Gastrocnemius medialis (tissue), 4 donors: ENCODE measurements at regions not wholly inside any gene's neighbourhood (a gene's known extent, or its start where the extent isn't known, plus 50 kb on each side); places are given as distances from the start of the nearest gene placed in this dataset.
"Not testable (repeated sequence)": the region's sequence is repeated elsewhere in the genome, so short reads cannot be mapped to it uniquely, and the experiment has no call there.

Experiments used
- ATAC-seq, 2 donors: fragments of 150-250 bp; one replicate each; pipeline ENCODE4 v1.9.1; 2016
- DNase-seq, 2 donors: peaks; one replicate each; pipeline ENCODE4 v3.0.0-alpha.2; 2019
- H3K27ac ChIP-seq, 4 donors: fragments of 200-600 bp; sonication (generic); 1 replicate in 1 of 4; 2 replicates in 3 of 4; pipeline ENCODE4 v1.5.1; 2016 to 2018; ENCODE audit warnings: mild to moderate bottlenecking in 2 of 4, moderate library complexity in 1 of 4
- H3K27me3 ChIP-seq, 3 donors: fragments of 200-600 bp; sonication (generic) in 2 of 3; 1 replicate in 1 of 3; 2 replicates in 2 of 3; pipeline versions ENCODE4 v1.5.1 to v1.6.0; 2016 to 2019; ENCODE audit warnings: mild to moderate bottlenecking in 1 of 3, moderate library complexity in 1 of 3
- H3K36me3 ChIP-seq, 2 donors: fragments of 200-600 bp; sonication (generic) in 1 of 2; one replicate each; pipeline ENCODE4 v1.5.1; 2017 to 2018
- H3K4me1 ChIP-seq, 2 donors: fragments of 200-600 bp; sonication (generic) in 1 of 2; one replicate each; pipeline ENCODE4 v1.5.1; 2016 to 2017; ENCODE audit warnings: mild to moderate bottlenecking in 2 of 2
- H3K4me3 ChIP-seq, 4 donors: fragments of 200-600 bp; sonication (generic) in 3 of 4; 1 replicate in 1 of 4; 2 replicates in 3 of 4; pipeline ENCODE4 v1.5.1; 2016 to 2019; ENCODE audit warnings: mild to moderate bottlenecking in 2 of 4
- H3K9me3 ChIP-seq, 3 donors: fragments of 200-600 bp; sonication (generic) in 2 of 3; 1 replicate in 1 of 3; 2 replicates in 2 of 3; pipeline ENCODE4 v1.5.1; 2016 to 2019
- POLR2A ChIP-seq, 2 donors: fragments of 450-650 bp; IDR thresholded peaks; one replicate each; pipeline ENCODE4 v1.6.1; 2017; ENCODE audit warnings: antibody characterized with exemption in 2 of 2, mild to moderate bottlenecking in 2 of 2, moderate library complexity in 2 of 2
- in situ Hi-C, 4 donors: fragments of 200-750 bp; cut with MboI; loops; one replicate each; pipeline versions ENCODE4 v1.15.0 to v1.8.0; 2017; ENCODE audit warnings: low sequenced_read_pairs in 4 of 4
- intact Hi-C: fragments of 100-400 bp; cut with DNase I; formaldehyde crosslinking; loops from one replicate; pipeline ENCODE4 v1.15.1; 2023; ENCODE audit warnings: low total_unique reads
- TF ChIP-seq, protein P1 (sequence below), 5 experiments: fragments of 450-650 bp in 3 of 5; fragments of 200-600 bp in 2 of 5; sonication (generic) in 2 of 5; IDR thresholded peaks in 4 of 5; conservative IDR thresholded peaks in 1 of 5; 1 replicate in 4 of 5; 2 replicates in 1 of 5; pipeline ENCODE4 v1.5.1; 2016 to 2019; ENCODE audit warnings: antibody characterized with exemption in 5 of 5, mild to moderate bottlenecking in 3 of 5, moderate library complexity in 3 of 5

DNA sequence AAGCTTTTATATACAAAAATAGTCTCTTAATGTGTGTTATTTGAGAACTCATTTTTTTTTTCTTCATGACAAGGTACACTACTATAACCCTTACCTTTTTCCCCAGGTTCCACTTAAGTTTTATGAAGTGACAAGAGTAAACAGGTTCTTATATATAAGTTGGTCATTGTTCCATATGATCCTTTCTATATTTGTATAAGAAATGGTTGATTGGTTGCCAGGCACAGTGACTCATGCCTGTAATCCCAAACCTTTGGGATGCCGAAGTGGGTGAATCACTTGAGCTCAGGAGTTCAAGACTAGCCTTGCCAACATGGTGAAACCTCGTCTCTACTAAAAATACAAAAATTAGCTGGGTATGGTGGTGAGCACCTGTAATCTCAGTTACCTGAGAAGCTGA is 108.3 kb downstream of the PCSK1 start:
- in situ Hi-C loops (loop anchor here in 3 of 4 donors (25.0 kb wide), 4 partner anchors 362 to 687 kb away; partner anchors contain the start of genes ELL2 (in 2 of the 3) and RFESD (in 1 of the 3)), intact Hi-C loops (loop anchor here (5.0 kb wide), 1 partner anchor 347 kb away; no protein-coding TSS in a partner anchor)
- no peak for TF ChIP-seq POLR2A (IDR thresholded peaks at IDR 0.05)
- TF ChIP-seq, protein P1, sequence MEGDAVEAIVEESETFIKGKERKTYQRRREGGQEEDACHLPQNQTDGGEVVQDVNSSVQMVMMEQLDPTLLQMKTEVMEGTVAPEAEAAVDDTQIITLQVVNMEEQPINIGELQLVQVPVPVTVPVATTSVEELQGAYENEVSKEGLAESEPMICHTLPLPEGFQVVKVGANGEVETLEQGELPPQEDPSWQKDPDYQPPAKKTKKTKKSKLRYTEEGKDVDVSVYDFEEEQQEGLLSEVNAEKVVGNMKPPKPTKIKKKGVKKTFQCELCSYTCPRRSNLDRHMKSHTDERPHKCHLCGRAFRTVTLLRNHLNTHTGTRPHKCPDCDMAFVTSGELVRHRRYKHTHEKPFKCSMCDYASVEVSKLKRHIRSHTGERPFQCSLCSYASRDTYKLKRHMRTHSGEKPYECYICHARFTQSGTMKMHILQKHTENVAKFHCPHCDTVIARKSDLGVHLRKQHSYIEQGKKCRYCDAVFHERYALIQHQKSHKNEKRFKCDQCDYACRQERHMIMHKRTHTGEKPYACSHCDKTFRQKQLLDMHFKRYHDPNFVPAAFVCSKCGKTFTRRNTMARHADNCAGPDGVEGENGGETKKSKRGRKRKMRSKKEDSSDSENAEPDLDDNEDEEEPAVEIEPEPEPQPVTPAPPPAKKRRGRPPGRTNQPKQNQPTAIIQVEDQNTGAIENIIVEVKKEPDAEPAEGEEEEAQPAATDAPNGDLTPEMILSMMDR (IDR thresholded peaks at IDR 0.05 in 4 of 5, conservative IDR thresholded peaks at IDR 0.05 in 1 of 5): no peak
- Histone ChIP-seq H3K9me3 (no peaks in the 10 kb centered on the region), H3K4me1 (no peaks in the 10 kb centered on the region), H3K36me3 (no peaks in the 10 kb centered on the region), H3K27me3 (no peaks in the 10 kb centered on the region), H3K27ac (no peak overlapping the region), H3K4me3 (no peak overlapping the region)
- ATAC-seq: peak in 1 of 2 donors; percentile 46
- DNase-seq: no peak

- Histone ChIP-seq H3K4me3 (no peak overlapping the region), H3K4me1 (no peaks in the 10 kb centered on the region), H3K27ac (no peak overlapping the region), H3K27me3 (no peaks in the 10 kb centered on the region), H3K9me3 (no peaks in the 10 kb centered on the region), H3K36me3 (no peaks in the 10 kb centered on the region)
- DNase-seq: no peak
- in situ Hi-C loops: no loop called here
- no peak for ATAC-seq
- TF ChIP-seq POLR2A (IDR thresholded peaks at IDR 0.05): no peak
- TF ChIP-seq, protein P1 (IDR thresholded peaks at IDR 0.05 in 4 of 5, conservative IDR thresholded peaks at IDR 0.05 in 1 of 5): no peak
- intact Hi-C loops: no loop called here
Observed at GRCh38 chr5:96322865-96323264, 110.2 kb downstream of the PCSK1 start.

GRCh38 chr5:96322217-96322616 is 110.8 kb downstream of the PCSK1 start:
- no peak for TF ChIP-seq POLR2A (IDR thresholded peaks at IDR 0.05)
- TF ChIP-seq, protein P1 (IDR thresholded peaks at IDR 0.05 in 4 of 5, conservative IDR thresholded peaks at IDR 0.05 in 1 of 5): no peak
- no peak for DNase-seq
- no peak overlapping the region for H3K27ac ChIP-seq
- H3K27me3 ChIP-seq: no peaks in the 10 kb centered on the region
- H3K4me1 ChIP-seq: no peaks in the 10 kb centered on the region
- no peak overlapping the region for H3K4me3 ChIP-seq
- intact Hi-C loops: no loop called here
- H3K9me3 ChIP-seq: no peaks in the 10 kb centered on the region
- no peaks in the 10 kb centered on the region for H3K36me3 ChIP-seq
- no peak for ATAC-seq
- in situ Hi-C loops: no loop called here

- no peak for DNase-seq
- Histone ChIP-seq H3K27ac (no peak overlapping the region), H3K4me1 (no peaks in the 10 kb centered on the region), H3K9me3 (no peaks in the 10 kb centered on the region), H3K36me3 (no peaks in the 10 kb centered on the region), H3K27me3 (no peaks in the 10 kb centered on the region), H3K4me3 (no peak overlapping the region)
- in situ Hi-C loops: no loop called here
- ATAC-seq: no peak
- no peak for TF ChIP-seq POLR2A (IDR thresholded peaks at IDR 0.05)
- TF ChIP-seq, protein P1 (IDR thresholded peaks at IDR 0.05 in 4 of 5, conservative IDR thresholded peaks at IDR 0.05 in 1 of 5): no peak
- intact Hi-C loops: no loop called here
Observed at GRCh38 chr5:96321345-96321744, 111.7 kb downstream of the PCSK1 start.

DNA sequence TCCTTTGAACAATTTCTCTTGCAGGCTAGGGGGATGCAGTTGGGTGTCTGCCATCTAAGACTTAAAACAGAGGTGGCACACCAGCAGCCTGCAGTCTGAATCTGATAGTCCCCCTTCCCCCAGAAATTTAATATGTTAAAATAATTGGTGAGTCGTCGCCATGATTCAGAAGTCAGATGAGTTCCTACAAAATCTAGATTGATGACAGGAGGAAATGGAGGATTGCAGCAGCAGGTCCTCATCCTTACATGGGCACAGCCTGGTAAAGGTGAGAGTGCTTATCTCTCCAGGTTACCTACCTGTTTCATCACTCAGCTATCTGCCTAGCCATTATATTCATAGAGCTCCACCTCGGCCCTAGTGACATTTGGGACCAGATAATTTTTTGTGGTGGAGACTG is 112.3 kb downstream of the PCSK1 start:
- no peak for ATAC-seq
- H3K4me1 ChIP-seq: peaks cover 3% of the 10 kb centered on the region in 2 donors
- no peak for TF ChIP-seq POLR2A (IDR thresholded peaks at IDR 0.05)
- TF ChIP-seq, protein P1 (IDR thresholded peaks at IDR 0.05 in 4 of 5, conservative IDR thresholded peaks at IDR 0.05 in 1 of 5): no peak
- in situ Hi-C loops (no loop called here), intact Hi-C loops (no loop called here)
- H3K36me3 ChIP-seq: no peaks in the 10 kb centered on the region
- H3K4me3 ChIP-seq: no peak overlapping the region
- H3K27me3 ChIP-seq: no peaks in the 10 kb centered on the region
- H3K27ac ChIP-seq: no peak overlapping the region
- DNase-seq: no peak
- H3K9me3 ChIP-seq: no peaks in the 10 kb centered on the region

- H3K4me1 ChIP-seq, H3K27ac ChIP-seq, in situ Hi-C loops, H3K9me3 ChIP-seq, DNase-seq, H3K36me3 ChIP-seq, H3K4me3 ChIP-seq, intact Hi-C loops, H3K27me3 ChIP-seq: not testable (repeated sequence)
- peak in 1 of 2 donors; percentile 12 for ATAC-seq
Observed at GRCh38 chr5:96319981-96320739, 112.9 kb downstream of the PCSK1 start.
